ENCODE measurements at regions not wholly inside any gene's neighbourhood (a gene's known extent, or its start where the extent isn't known, plus 50 kb on each side); places are given as distances from the start of the nearest gene placed in this dataset.
"Not testable (repeated sequence)": the region's sequence is repeated elsewhere in the genome, so short reads cannot be mapped to it uniquely, and the experiment has no call there.

GRCh38 chr10:90999512-91000172 is 78.8 kb upstream of the ANKRD1 start:
- ChIA-PET POLR2A (no interaction called here), CTCF (no interaction called here)
- DNase-seq (ENCODE audit: extremely low spot score), result no peak

GRCh38 chr10:91000470-91000869 is 79.6 kb upstream of the ANKRD1 start:
- ChIA-PET POLR2A (no interaction called here), CTCF (no interaction called here)
- TF ChIP-seq ZNF384 (IDR thresholded peaks at IDR 0.05), result no peak
- no peak for DNase-seq (ENCODE audit: extremely low spot score)

More at GRCh38 chr10:90999512-91000172, 78.8 kb upstream of the ANKRD1 start:
- TF ChIP-seq PKNOX1 (IDR thresholded peaks at IDR 0.05) (no peak), FOXA1 (IDR thresholded peaks at IDR 0.05) (no peak), SP1 (IDR thresholded peaks at IDR 0.05) (no peak), CTBP1 (IDR thresholded peaks at IDR 0.05; ENCODE audit: borderline replicate concordance) (no peak), L3MBTL2 (conservative IDR thresholded peaks at IDR 0.05) (no peak), BHLHE40 (IDR thresholded peaks at IDR 0.05; ENCODE audit: borderline replicate concordance) (no peak), ARNT (IDR thresholded peaks at IDR 0.05) (no peak), LEF1 (IDR thresholded peaks at IDR 0.05; ENCODE audit: borderline replicate concordance) (no peak), SUZ12 (IDR thresholded peaks at IDR 0.05) (no peak), TARDBP (IDR thresholded peaks at IDR 0.05) (no peak), NFRKB (IDR thresholded peaks at IDR 0.05) (no peak), ZNF384 (IDR thresholded peaks at IDR 0.05) (no peak)

- CTCF ChIA-PET, result no interaction called here
- TF ChIP-seq TARDBP (IDR thresholded peaks at IDR 0.05) (no peak), ARNT (IDR thresholded peaks at IDR 0.05) (no peak), CTBP1 (IDR thresholded peaks at IDR 0.05; ENCODE audit: borderline replicate concordance) (no peak), BHLHE40 (IDR thresholded peaks at IDR 0.05; ENCODE audit: borderline replicate concordance) (no peak), SUZ12 (IDR thresholded peaks at IDR 0.05) (no peak), L3MBTL2 (conservative IDR thresholded peaks at IDR 0.05) (no peak), LEF1 (IDR thresholded peaks at IDR 0.05; ENCODE audit: borderline replicate concordance) (no peak), ZNF384 (IDR thresholded peaks at IDR 0.05) (no peak), SP1 (IDR thresholded peaks at IDR 0.05) (no peak), ELF4 (IDR thresholded peaks at IDR 0.05) (no peak), FOXM1 (IDR thresholded peaks at IDR 0.05; ENCODE audit: borderline replicate concordance) (no peak), NFRKB (IDR thresholded peaks at IDR 0.05) (no peak), HDGF (IDR thresholded peaks at IDR 0.05; ENCODE audit: borderline replicate concordance) (no peak), PKNOX1 (IDR thresholded peaks at IDR 0.05) (no peak), FOXK2 (IDR thresholded peaks at IDR 0.05) (no peak), FOXA1 (IDR thresholded peaks at IDR 0.05) (no peak)
These were observed 80.1 kb upstream of the ANKRD1 start for GRCh38 chr10:91000985-91001384.

GRCh38 chr10:91002656-91003055 is 81.8 kb upstream of the ANKRD1 start:
- ChIA-PET POLR2A (no interaction called here), CTCF (interaction anchor here (0.7 to 1.1 kb wide), 2 partner anchors 248 to 249 kb away, joined by 3 read pairs; no protein-coding TSS in a partner anchor)
- no peak for DNase-seq (ENCODE audit: extremely low spot score)
- TF ChIP-seq FOXK2 (IDR thresholded peaks at IDR 0.05) (no peak), FOXM1 (IDR thresholded peaks at IDR 0.05; ENCODE audit: borderline replicate concordance) (no peak), ARNT (IDR thresholded peaks at IDR 0.05) (no peak), ELF4 (IDR thresholded peaks at IDR 0.05) (no peak), SP1 (IDR thresholded peaks at IDR 0.05) (no peak), ZNF384 (IDR thresholded peaks at IDR 0.05) (no peak), PKNOX1 (IDR thresholded peaks at IDR 0.05) (no peak), L3MBTL2 (conservative IDR thresholded peaks at IDR 0.05) (no peak), SUZ12 (IDR thresholded peaks at IDR 0.05) (no peak), FOXA1 (IDR thresholded peaks at IDR 0.05) (no peak), LEF1 (IDR thresholded peaks at IDR 0.05; ENCODE audit: borderline replicate concordance) (no peak), TARDBP (IDR thresholded peaks at IDR 0.05) (no peak)

More at GRCh38 chr10:91000985-91001384, 80.1 kb upstream of the ANKRD1 start:
- POLR2A ChIA-PET, result no interaction called here
- DNase-seq (ENCODE audit: extremely low spot score), result no peak

- POLR2A ChIA-PET; DNase-seq (ENCODE audit: extremely low spot score): not testable (repeated sequence)
- CTCF ChIA-PET, result interaction anchor here (1.1 kb wide), 1 partner anchor 248 kb away, joined by 3 read pairs; no protein-coding TSS in a partner anchor
These were observed 82.5 kb upstream of the ANKRD1 start for GRCh38 chr10:91003379-91003778.

GRCh38 chr10:91005276-91005675 is 84.4 kb upstream of the ANKRD1 start:
- CTCF ChIA-PET, result interaction anchor here (0.5 to 2.1 kb wide), 7 partner anchors 39 to 636 kb away, joined by 3 to 17 read pairs (median 5); no protein-coding TSS in a partner anchor
- DNase-seq (ENCODE audit: extremely low spot score); POLR2A ChIA-PET: not testable (repeated sequence)
